ENCODE measurements at regions not wholly inside any gene's neighbourhood (a gene's known extent, or its start where the extent isn't known, plus 50 kb on each side); places are given as distances from the start of the nearest gene placed in this dataset.
"Not testable (repeated sequence)": the region's sequence is repeated elsewhere in the genome, so short reads cannot be mapped to it uniquely, and the experiment has no call there.

- Histone ChIP-seq H3K4me3 (no peak overlapping the region), H3K9me3 (no peaks in the 10 kb centered on the region), H3K27me3 (peaks cover 0 to 41% (median 9%) of the 10 kb centered on the region in 7 donors), H3K36me3 (no peaks in the 10 kb centered on the region), H3K4me1 (no peaks in the 10 kb centered on the region), H3K27ac (no peak overlapping the region)
- ATAC-seq (no peak), DNase-seq (no peak)
- WGBS, 2 donors, result 77 to 84% methylated on average over 2 of the region's 2 CpGs
- intact Hi-C loops (cut with DNase I), result no loop called here
- TF ChIP-seq, protein P1, sequence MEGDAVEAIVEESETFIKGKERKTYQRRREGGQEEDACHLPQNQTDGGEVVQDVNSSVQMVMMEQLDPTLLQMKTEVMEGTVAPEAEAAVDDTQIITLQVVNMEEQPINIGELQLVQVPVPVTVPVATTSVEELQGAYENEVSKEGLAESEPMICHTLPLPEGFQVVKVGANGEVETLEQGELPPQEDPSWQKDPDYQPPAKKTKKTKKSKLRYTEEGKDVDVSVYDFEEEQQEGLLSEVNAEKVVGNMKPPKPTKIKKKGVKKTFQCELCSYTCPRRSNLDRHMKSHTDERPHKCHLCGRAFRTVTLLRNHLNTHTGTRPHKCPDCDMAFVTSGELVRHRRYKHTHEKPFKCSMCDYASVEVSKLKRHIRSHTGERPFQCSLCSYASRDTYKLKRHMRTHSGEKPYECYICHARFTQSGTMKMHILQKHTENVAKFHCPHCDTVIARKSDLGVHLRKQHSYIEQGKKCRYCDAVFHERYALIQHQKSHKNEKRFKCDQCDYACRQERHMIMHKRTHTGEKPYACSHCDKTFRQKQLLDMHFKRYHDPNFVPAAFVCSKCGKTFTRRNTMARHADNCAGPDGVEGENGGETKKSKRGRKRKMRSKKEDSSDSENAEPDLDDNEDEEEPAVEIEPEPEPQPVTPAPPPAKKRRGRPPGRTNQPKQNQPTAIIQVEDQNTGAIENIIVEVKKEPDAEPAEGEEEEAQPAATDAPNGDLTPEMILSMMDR (IDR thresholded peaks at IDR 0.05), result no peak
Measured at GRCh38 chr15:93340406-93340805, 251.4 kb upstream of the RGMA start.

DNA sequence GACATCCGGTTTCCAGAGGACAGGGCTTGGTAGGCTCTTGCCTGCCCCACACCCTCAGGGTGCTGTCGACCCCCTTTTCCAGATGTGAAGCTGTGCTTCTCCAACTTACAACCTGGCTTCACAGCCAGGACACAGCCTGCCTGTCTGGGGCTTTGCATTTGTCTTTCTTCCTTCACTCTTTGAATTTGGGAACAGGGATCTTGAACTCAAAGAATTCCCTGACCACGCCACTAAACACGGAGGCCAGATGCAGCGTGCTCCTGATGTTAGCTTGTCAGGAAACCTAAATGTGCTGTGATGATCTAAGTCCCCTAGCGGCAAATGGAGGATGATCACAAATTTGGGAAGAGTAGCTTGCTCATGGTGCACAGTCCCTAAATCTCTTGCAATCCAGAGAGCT, 244.8 kb upstream of the RGMA start:
- no peak overlapping the region for H3K4me3 ChIP-seq
- DNase-seq, result peak in 1 of 2 donors; percentile 19
- H3K27me3 ChIP-seq, result peaks cover 0 to 69% (median 50%) of the 10 kb centered on the region in 7 donors
- no peaks in the 10 kb centered on the region for H3K9me3 ChIP-seq
- no peaks in the 10 kb centered on the region for H3K36me3 ChIP-seq
- peak in 2 of 8 donors; percentile 63 to 70 for ATAC-seq
- no peak overlapping the region for H3K27ac ChIP-seq
- 9 to 12% methylated on average over 6 of the region's 6 CpGs for WGBS, 2 donors
- peaks cover 0 to 4% (median 0%) of the 10 kb centered on the region in 9 donors for H3K4me1 ChIP-seq
- intact Hi-C loops (cut with DNase I), result loop anchor here in 8 of 10 donors (5.0 to 10.0 kb wide), 4 partner anchors 239 to 249 kb away; partner anchors contain the start of gene RGMA (in 6 of the 8)
- TF ChIP-seq, protein P1 (IDR thresholded peaks at IDR 0.05), result peak in 8 of 9 donors; percentile 6 to 51 (median 36)

- DNase-seq, H3K4me1 ChIP-seq, H3K36me3 ChIP-seq, H3K9me3 ChIP-seq, H3K27ac ChIP-seq, ATAC-seq, H3K4me3 ChIP-seq: not testable (repeated sequence)
- intact Hi-C loops (cut with DNase I), result loop anchor here in 8 of 10 donors (5.0 to 10.0 kb wide), 4 partner anchors 238 to 248 kb away; partner anchors contain the start of gene RGMA (in 6 of the 8)
- WGBS, 2 donors, result 9 to 16% methylated on average over 16 of the region's 16 CpGs
- peaks cover 0 to 69% (median 50%) of the 10 kb centered on the region in 7 donors for H3K27me3 ChIP-seq
Measured at GRCh38 chr15:93333126-93333525, 244.1 kb upstream of the RGMA start.

- 16 to 26% methylated on average over 4 of the region's 4 CpGs for WGBS, 2 donors
- H3K4me1 ChIP-seq, result peaks cover 0 to 4% (median 0%) of the 10 kb centered on the region in 9 donors
- H3K36me3 ChIP-seq, result no peaks in the 10 kb centered on the region
- TF ChIP-seq, protein P1 (IDR thresholded peaks at IDR 0.05), result no peak
- DNase-seq (no peak), ATAC-seq (no peak)
- H3K27ac ChIP-seq, result no peak overlapping the region
- no peaks in the 10 kb centered on the region for H3K9me3 ChIP-seq
- H3K27me3 ChIP-seq, result peaks cover 0 to 60% (median 50%) of the 10 kb centered on the region in 7 donors
- H3K4me3 ChIP-seq, result no peak overlapping the region
- intact Hi-C loops (cut with DNase I), result loop anchor here in 8 of 10 donors (5.0 to 10.0 kb wide), 4 partner anchors 237 to 247 kb away; partner anchors contain the start of gene RGMA (in 6 of the 8)
Measured at GRCh38 chr15:93332168-93332553, 243.2 kb upstream of the RGMA start.

DNA sequence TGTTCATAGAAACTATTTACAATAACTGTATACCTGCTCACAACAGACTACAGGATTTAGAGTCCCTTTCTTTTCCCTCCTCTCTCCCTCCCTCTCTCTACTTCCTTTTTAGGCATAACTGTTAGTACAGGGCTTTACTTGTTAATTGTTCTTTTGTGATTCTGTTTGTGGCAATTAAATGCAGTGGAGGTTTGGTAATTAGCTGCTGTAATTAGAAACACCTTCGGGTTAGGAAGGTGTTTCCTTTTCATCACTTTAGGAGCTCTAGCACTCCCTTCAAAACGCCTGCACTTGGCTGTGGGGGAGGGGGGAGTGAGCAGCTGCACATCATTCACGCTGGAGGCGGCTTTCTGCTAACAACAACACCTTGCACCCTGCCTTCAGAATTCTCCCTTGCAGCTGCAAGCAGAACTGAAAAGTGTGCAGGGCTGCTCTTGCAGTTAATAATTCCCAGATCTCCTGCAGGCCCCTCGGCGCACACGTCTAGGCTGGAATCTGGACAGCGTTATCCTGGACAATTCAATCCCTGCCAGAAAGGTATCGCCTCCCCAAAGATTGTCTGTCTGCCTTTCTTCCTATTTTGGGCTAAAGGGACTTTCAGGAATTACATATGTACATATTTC, 242.6 kb upstream of the RGMA start:
- DNase-seq (no peak), ATAC-seq (no peak)
- H3K9me3 ChIP-seq, result no peaks in the 10 kb centered on the region
- intact Hi-C loops (cut with DNase I), result loop anchor here in 8 of 10 donors (5.0 to 10.0 kb wide), 4 partner anchors 237 to 247 kb away; partner anchors contain the start of gene RGMA (in 6 of the 8)
- WGBS, 2 donors, result 22 to 36% methylated on average over 9 of the region's 9 CpGs
- H3K36me3 ChIP-seq, result no peaks in the 10 kb centered on the region
- no peak overlapping the region for H3K4me3 ChIP-seq
- H3K4me1 ChIP-seq, result peaks cover 0 to 4% (median 0%) of the 10 kb centered on the region in 9 donors
- TF ChIP-seq, protein P1 (IDR thresholded peaks at IDR 0.05), result no peak
- peaks cover 0 to 60% (median 50%) of the 10 kb centered on the region in 7 donors for H3K27me3 ChIP-seq
- H3K27ac ChIP-seq, result no peak overlapping the region

Data from heart right ventricle (tissue), 16 donors.